Lung (tissue), 11 donors: ENCODE measurements at regions not wholly inside any gene's neighbourhood (a gene's known extent, or its start where the extent isn't known, plus 50 kb on each side); places are given as distances from the start of the nearest gene placed in this dataset.

ENCODE experiments used
- ATAC-seq: fragments of 200-7000 bp; cut with Tn5 transposase; one replicate; pipeline ENCODE4 v1.9.1; 2020; ENCODE audit warnings: moderate number of reproducible peaks; ENCODE audit not compliant: insufficient read depth, low FRiP score
- DNase-seq, 3 donors: peaks; one replicate each; pipeline ENCODE4 v3.0.0-alpha.2; 2013 to 2017
- H3K27ac ChIP-seq, 2 donors: one replicate each; pipeline ENCODE4 v1.5.1; 2013; ENCODE audit warnings: mild to moderate bottlenecking in 2 of 2, moderate library complexity in 2 of 2, control low read depth in 1 of 2, inconsistent platforms in 1 of 2, low read depth in 1 of 2, low read length in 1 of 2
- H3K27me3 ChIP-seq, 3 donors: one replicate each; pipeline ENCODE4 v1.5.1; 2013; ENCODE audit warnings: low read length in 2 of 3; ENCODE audit not compliant: control insufficient read depth in 3 of 3, insufficient read depth in 3 of 3
- H3K36me3 ChIP-seq, 4 donors: one replicate each; pipeline ENCODE4 v1.5.1; 2013; ENCODE audit warnings: low read length in 4 of 4, mild to moderate bottlenecking in 1 of 4, moderate library complexity in 1 of 4; ENCODE audit not compliant: control insufficient read depth in 4 of 4, insufficient read depth in 4 of 4
- H3K4me1 ChIP-seq, 5 donors: one replicate each; pipeline ENCODE4 v1.5.1; 2013; ENCODE audit warnings: low read length in 5 of 5, mild to moderate bottlenecking in 2 of 5, moderate library complexity in 1 of 5; ENCODE audit not compliant: control insufficient read depth in 5 of 5, insufficient read depth in 5 of 5
- H3K4me3 ChIP-seq: one replicate; pipeline ENCODE4 v1.5.1; 2013; ENCODE audit warnings: mild to moderate bottlenecking, control low read depth, moderate library complexity
- H3K9ac ChIP-seq, 2 donors: one replicate each; pipeline ENCODE4 v1.5.1; 2013; ENCODE audit warnings: low read length in 2 of 2, control low read depth in 1 of 2; ENCODE audit not compliant: insufficient read depth in 1 of 2
- H3K9me3 ChIP-seq, 4 donors: one replicate each; pipeline ENCODE4 v1.5.1; 2013; ENCODE audit warnings: low read length in 3 of 4, mild to moderate bottlenecking in 1 of 4, moderate library complexity in 1 of 4; ENCODE audit not compliant: control insufficient read depth in 4 of 4, insufficient read depth in 3 of 4
- WGBS, 2 donors: extraction: QIAGEN DNeasy Blood & Tissue Kit; methylation state at CpG; one replicate each; pipeline ENCODE4 v1.1.7; 2013; 5-methylcytosine and 5-hydroxymethylcytosine counted together
- TF ChIP-seq, protein P1 (sequence below): IDR thresholded peaks from 2 replicates; pipeline ENCODE4 v1.5.1; 2012; ENCODE audit warnings: mild to moderate bottlenecking; ENCODE audit errors: control extremely low read depth, extremely low read depth
- donor health status: control.
- donor health status: control.
- donor health status: Bipolar disorder and iron deficiency.
- donor health status: healthy.
- donor health status: DM: yes; HTN: yes; CAD: no.

DNA sequence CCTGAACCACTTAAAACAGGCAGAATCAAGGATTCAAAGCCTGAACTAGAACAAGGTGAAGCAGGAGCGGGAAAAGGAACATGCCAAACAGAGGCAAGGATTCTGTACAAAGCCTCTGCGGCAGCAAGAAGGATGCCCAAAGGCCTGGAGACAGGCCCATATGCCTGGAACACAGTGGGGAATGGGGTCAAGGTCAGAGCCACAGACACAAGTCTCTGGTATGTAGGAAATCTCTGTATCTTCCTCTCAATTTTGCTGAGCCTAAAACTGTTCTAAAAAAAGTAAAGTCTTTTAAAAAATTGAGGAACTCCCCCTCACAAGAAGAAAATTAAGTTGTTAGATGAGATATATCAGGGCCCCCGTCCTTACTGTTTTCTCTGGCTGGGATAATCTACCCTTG, 175.9 kb upstream of the GHITM start:
- 85 to 92% methylated on average over 3 of the region's 3 CpGs for WGBS, 2 donors
- no peaks in the 10 kb centered on the region for H3K4me1 ChIP-seq
- H3K36me3 ChIP-seq = no peaks in the 10 kb centered on the region
- TF ChIP-seq, protein P1, sequence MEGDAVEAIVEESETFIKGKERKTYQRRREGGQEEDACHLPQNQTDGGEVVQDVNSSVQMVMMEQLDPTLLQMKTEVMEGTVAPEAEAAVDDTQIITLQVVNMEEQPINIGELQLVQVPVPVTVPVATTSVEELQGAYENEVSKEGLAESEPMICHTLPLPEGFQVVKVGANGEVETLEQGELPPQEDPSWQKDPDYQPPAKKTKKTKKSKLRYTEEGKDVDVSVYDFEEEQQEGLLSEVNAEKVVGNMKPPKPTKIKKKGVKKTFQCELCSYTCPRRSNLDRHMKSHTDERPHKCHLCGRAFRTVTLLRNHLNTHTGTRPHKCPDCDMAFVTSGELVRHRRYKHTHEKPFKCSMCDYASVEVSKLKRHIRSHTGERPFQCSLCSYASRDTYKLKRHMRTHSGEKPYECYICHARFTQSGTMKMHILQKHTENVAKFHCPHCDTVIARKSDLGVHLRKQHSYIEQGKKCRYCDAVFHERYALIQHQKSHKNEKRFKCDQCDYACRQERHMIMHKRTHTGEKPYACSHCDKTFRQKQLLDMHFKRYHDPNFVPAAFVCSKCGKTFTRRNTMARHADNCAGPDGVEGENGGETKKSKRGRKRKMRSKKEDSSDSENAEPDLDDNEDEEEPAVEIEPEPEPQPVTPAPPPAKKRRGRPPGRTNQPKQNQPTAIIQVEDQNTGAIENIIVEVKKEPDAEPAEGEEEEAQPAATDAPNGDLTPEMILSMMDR = no peak
- ATAC-seq (no peak), DNase-seq (no peak)
- no peaks in the 10 kb centered on the region for H3K9me3 ChIP-seq
- H3K27ac ChIP-seq = no peak overlapping the region
- no peak overlapping the region for H3K4me3 ChIP-seq
- no peak overlapping the region for H3K9ac ChIP-seq
- H3K27me3 ChIP-seq = no peaks in the 10 kb centered on the region

DNA sequence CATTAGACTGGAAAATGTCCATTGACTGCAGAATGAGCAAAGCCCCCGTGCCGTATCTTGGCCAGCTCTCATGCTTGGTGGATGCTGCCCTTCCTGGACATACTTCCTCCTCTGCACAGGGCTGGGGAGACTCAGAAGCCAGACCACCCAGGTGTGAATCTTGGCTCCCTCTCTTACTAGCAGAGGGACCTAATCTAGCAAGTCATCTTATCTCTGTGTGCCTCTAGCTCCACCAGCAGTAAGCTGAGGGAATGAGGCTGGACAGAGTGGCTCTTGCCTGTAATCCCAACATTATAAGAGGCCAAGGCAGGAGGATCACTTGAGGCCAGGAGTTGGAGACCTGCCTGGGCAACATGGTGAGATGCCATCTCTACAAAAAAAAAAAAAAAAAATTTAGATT, 173.8 kb upstream of the GHITM start:
- 42 to 58% methylated on average over 2 of the region's 2 CpGs for WGBS, 2 donors
- TF ChIP-seq, protein P1 = no peak
- Histone ChIP-seq H3K27ac (no peak overlapping the region), H3K36me3 (no peaks in the 10 kb centered on the region), H3K9ac (no peak overlapping the region), H3K4me1 (no peaks in the 10 kb centered on the region), H3K9me3 (no peaks in the 10 kb centered on the region), H3K4me3 (no peak overlapping the region), H3K27me3 (no peaks in the 10 kb centered on the region)
- DNase-seq = peak in 2 of 3 donors; percentile 7 to 13
- ATAC-seq = no peak

DNA sequence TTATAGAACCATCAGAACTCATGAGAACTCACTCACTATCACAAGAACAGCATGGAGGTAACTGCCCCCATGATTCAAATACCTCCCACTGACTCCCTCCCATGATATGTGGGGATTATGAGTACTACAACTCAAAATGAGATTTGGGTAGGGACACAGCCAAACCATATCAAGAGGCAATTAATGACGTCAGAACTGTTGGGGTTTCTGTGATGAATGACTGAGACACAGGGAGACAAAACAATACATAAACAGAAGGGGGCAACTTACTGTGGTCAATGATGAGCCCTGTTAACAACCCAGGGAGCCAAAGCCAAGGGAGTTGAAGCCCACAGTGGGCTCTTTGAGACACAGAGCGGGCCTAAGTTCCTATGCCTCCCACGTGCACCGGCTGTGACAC, 171.3 kb upstream of the GHITM start:
- DNase-seq (no peak), ATAC-seq (no peak)
- WGBS, 2 donors = 74 to 86% methylated on average over 4 of the region's 4 CpGs
- no peaks in the 10 kb centered on the region for H3K36me3 ChIP-seq
- H3K9me3 ChIP-seq = no peaks in the 10 kb centered on the region
- H3K27me3 ChIP-seq = no peaks in the 10 kb centered on the region
- no peak overlapping the region for H3K27ac ChIP-seq
- H3K9ac ChIP-seq = no peak overlapping the region
- H3K4me1 ChIP-seq = no peaks in the 10 kb centered on the region
- H3K4me3 ChIP-seq = no peak overlapping the region
- TF ChIP-seq, protein P1 = no peak

DNA sequence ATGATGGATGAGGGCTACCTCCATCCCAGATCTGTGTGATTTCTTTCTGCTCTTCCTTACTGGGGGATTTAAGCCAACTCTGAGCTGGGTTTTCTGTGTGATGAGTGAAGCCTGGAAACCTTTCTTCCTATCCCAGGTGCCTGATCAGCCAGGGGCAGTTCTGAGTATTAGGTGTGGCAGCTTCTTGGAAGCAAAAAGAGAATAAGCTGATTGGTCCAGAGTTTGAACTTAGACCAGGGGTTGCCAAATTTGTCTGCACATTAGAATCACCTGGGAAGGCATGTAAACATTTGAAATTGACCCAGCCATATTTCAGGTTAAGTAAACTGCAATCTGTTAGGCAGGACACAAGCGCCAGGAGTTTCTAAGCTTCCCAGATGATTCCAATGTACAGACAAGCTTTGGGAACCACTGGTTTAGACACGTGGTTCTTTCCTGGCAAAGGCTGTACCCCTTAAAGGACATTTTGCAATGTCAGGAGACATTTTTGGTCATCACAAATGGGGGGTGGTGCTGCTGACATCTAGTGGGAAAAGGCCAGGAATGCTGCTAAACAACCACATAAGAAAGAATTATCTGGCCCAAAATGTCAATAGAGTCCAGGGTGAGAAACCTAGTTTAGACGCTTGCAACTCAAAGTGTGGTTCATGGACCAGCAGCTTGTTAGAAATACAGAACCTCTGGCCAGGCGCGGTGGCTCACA, 160.5 kb upstream of the GHITM start:
- ATAC-seq = no peak
- Histone ChIP-seq H3K27me3 (no peaks in the 10 kb centered on the region), H3K4me1 (no peaks in the 10 kb centered on the region), H3K9ac (no peak overlapping the region), H3K36me3 (no peaks in the 10 kb centered on the region), H3K4me3 (no peak overlapping the region), H3K9me3 (no peaks in the 10 kb centered on the region), H3K27ac (no peak overlapping the region)
- peak in 2 of 3 donors; percentile 2 to 7 for DNase-seq
- TF ChIP-seq, protein P1 = no peak
- 73 to 80% methylated on average over 5 of the region's 5 CpGs for WGBS, 2 donors
